ENCODE measurements at regions not wholly inside any gene's neighbourhood (a gene's known extent, or its start where the extent isn't known, plus 50 kb on each side); places are given as distances from the start of the nearest gene placed in this dataset.

DNA sequence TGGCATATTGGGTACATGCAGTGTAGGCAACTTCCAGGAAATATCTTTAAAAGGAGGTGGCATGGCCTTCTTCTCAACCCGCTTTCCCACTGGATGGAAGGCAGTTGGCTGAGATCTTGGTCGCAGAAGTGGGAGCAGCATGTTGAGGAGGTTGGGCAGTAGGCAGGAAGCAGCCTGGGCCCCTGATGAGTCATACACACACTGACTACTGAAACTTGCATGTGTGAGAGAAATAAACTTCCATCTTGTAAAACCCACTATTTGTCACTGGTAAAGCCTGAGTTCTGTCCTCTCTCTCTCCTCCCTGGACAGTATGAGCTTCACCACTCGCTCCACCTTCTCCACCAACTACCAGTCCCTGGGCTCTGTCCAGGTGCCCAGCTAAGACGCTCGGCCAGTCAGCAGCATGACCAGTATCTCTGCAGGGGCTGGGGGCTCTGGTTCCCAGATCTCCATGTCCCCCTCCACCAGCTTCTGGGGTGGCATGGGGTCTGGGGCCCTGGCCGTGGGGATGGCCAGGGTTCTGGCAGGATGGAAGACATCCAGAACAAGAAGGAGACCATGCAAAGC, 233.8 kb upstream of the SPRED2 start:
- Histone ChIP-seq H3K4me3 (no peak overlapping the region), H3K9me3 (peaks cover 0 to 6% of the 10 kb centered on the region in 2 donors), H3K4me1 (peaks cover 0 to 3% of the 10 kb centered on the region in 2 donors), H3K27me3 (no peaks in the 10 kb centered on the region), H3K36me3 (no peaks in the 10 kb centered on the region), H3K27ac (no peak overlapping the region)
- no peak for TF ChIP-seq POLR2A (IDR thresholded peaks at IDR 0.05)
- TF ChIP-seq CTCF (IDR thresholded peaks at IDR 0.05) = no peak
- intact Hi-C loops (cut with DNase I; ENCODE audit: low total_unique reads) = no loop called here
- no peak for DNase-seq

DNA sequence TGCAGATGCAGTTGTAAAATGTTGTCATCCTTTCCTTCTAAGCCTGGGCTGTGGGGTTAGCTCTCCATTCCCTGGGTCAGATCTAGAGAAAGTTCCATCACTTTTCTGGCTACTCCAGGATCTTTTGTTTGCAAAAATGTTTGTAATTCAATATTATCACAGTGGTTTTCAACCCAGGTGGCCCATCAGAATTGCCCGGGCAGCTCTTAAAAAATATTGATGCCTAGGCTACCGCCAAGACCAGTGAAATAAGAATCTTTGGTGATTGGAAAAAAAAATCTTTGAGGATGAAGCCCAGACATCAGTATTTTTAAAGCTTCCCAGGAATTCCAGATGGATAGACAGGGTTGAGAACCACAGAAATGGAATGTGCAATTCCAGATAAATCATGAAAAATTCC, 232.5 kb upstream of the SPRED2 start:
- peaks cover 0 to 3% of the 10 kb centered on the region in 2 donors for H3K4me1 ChIP-seq
- peaks cover 0 to 6% of the 10 kb centered on the region in 2 donors for H3K9me3 ChIP-seq
- no peak for DNase-seq
- TF ChIP-seq CTCF (IDR thresholded peaks at IDR 0.05) = no peak
- TF ChIP-seq POLR2A (IDR thresholded peaks at IDR 0.05) = no peak
- no peak overlapping the region for H3K27ac ChIP-seq
- intact Hi-C loops (cut with DNase I; ENCODE audit: low total_unique reads) = no loop called here
- H3K27me3 ChIP-seq = no peaks in the 10 kb centered on the region
- no peak overlapping the region for H3K4me3 ChIP-seq
- no peaks in the 10 kb centered on the region for H3K36me3 ChIP-seq

DNA sequence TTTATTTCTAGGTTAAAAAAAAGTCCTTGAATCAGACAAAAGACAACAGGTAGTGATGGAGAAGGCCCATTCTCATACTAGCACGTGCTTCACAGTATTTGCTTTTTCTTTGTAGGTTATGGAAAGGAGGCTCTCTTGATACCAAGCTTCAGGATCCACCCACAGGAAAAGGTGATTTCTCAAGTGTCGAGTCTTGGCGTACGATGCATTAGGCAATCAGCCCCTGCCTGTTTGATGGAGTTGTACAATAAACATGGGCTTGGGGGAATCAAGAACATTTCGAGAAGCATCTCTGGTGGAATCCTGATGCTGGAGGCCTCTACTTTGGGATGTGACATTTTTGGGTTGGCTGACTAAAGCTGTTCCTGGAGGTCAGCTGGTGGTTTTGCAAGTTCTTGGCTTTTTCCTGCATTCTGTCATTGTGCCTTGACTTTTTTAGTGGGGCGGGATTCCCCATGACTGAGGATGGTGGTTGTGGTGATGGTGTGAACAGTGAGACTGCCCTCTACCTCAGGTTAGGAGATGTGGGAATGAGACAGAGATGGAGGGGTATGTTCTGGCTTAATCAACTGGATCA, 231.5 kb upstream of the SPRED2 start:
- peaks cover 0 to 6% of the 10 kb centered on the region in 2 donors for H3K9me3 ChIP-seq
- DNase-seq = no peak
- TF ChIP-seq POLR2A (IDR thresholded peaks at IDR 0.05) = no peak
- TF ChIP-seq CTCF (IDR thresholded peaks at IDR 0.05) = no peak
- peaks cover 0 to 3% of the 10 kb centered on the region in 2 donors for H3K4me1 ChIP-seq
- H3K4me3 ChIP-seq = no peak overlapping the region
- intact Hi-C loops (cut with DNase I; ENCODE audit: low total_unique reads) = no loop called here
- H3K27ac ChIP-seq = peak overlapping the region; percentile 68 to 79
- no peaks in the 10 kb centered on the region for H3K36me3 ChIP-seq
- no peaks in the 10 kb centered on the region for H3K27me3 ChIP-seq

GRCh38 chr2:65662654-65663432, 230.4 kb upstream of the SPRED2 start:
- no peaks in the 10 kb centered on the region for H3K36me3 ChIP-seq
- intact Hi-C loops (cut with DNase I; ENCODE audit: low total_unique reads) = no loop called here
- DNase-seq = peak; percentile 34 to 67
- no peaks in the 10 kb centered on the region for H3K27me3 ChIP-seq
- H3K9me3 ChIP-seq = no peaks in the 10 kb centered on the region
- peak overlapping the region; percentile 68 to 79 for H3K27ac ChIP-seq
- peak overlapping the region in 1 of 2 donors; percentile 0 for H3K4me3 ChIP-seq
- TF ChIP-seq CTCF (IDR thresholded peaks at IDR 0.05) (no peak), POLR2A (IDR thresholded peaks at IDR 0.05) (no peak)
- H3K4me1 ChIP-seq = peaks cover 0 to 3% of the 10 kb centered on the region in 2 donors
